ENCODE measurements at regions not wholly inside any gene's neighbourhood (a gene's known extent, or its start where the extent isn't known, plus 50 kb on each side); places are given as distances from the start of the nearest gene placed in this dataset.

DNA sequence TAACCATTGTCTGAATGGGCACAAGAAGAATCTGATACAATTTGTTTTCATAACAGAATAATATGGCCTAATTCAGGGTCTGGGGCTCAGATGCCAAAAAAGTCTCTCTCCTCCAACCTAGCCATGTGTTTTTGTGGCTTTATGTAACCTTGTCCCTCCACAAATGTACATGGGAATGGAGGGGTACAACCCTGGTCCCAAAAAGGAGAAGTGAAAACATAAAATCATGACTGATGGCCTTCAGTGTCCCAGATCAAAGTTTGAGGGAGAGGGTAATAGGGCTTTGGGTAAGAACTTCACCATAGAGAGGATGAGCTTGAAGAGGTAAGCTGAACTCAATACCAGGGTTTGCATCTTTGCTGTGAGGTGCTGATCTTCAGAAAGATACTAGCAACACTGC lies 136.3 kb upstream of the BACH2 start:
- TF ChIP-seq JUN (IDR thresholded peaks at IDR 0.05; ENCODE audit: borderline replicate concordance, insufficient read depth, insufficient read length, low read depth), result no peak
- no peak for TF ChIP-seq POLR2A (IDR thresholded peaks at IDR 0.05; ENCODE audit: low read depth, low read length)
- TF ChIP-seq, protein P1, sequence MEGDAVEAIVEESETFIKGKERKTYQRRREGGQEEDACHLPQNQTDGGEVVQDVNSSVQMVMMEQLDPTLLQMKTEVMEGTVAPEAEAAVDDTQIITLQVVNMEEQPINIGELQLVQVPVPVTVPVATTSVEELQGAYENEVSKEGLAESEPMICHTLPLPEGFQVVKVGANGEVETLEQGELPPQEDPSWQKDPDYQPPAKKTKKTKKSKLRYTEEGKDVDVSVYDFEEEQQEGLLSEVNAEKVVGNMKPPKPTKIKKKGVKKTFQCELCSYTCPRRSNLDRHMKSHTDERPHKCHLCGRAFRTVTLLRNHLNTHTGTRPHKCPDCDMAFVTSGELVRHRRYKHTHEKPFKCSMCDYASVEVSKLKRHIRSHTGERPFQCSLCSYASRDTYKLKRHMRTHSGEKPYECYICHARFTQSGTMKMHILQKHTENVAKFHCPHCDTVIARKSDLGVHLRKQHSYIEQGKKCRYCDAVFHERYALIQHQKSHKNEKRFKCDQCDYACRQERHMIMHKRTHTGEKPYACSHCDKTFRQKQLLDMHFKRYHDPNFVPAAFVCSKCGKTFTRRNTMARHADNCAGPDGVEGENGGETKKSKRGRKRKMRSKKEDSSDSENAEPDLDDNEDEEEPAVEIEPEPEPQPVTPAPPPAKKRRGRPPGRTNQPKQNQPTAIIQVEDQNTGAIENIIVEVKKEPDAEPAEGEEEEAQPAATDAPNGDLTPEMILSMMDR (IDR thresholded peaks at IDR 0.05; ENCODE audit: extremely low read depth in 1 of 2, insufficient read depth in 1 of 2, low read depth in 1 of 2, low read length in 2 of 2), result no peak
- TF ChIP-seq EZH2 (IDR thresholded peaks at IDR 0.05; ENCODE audit: borderline replicate concordance, low read depth, low read length, severe bottlenecking), result no peak
- no peak for TF ChIP-seq GATA2 (IDR thresholded peaks at IDR 0.05; ENCODE audit: insufficient read depth, insufficient read length, low read depth, low read length)

Measured in endothelial cell of umbilical vein (primary cell).